ENCODE measurements at regions not wholly inside any gene's neighbourhood (a gene's known extent, or its start where the extent isn't known, plus 50 kb on each side); places are given as distances from the start of the nearest gene placed in this dataset.
"Not testable (repeated sequence)": the region's sequence is repeated elsewhere in the genome, so short reads cannot be mapped to it uniquely, and the experiment has no call there.

DNA sequence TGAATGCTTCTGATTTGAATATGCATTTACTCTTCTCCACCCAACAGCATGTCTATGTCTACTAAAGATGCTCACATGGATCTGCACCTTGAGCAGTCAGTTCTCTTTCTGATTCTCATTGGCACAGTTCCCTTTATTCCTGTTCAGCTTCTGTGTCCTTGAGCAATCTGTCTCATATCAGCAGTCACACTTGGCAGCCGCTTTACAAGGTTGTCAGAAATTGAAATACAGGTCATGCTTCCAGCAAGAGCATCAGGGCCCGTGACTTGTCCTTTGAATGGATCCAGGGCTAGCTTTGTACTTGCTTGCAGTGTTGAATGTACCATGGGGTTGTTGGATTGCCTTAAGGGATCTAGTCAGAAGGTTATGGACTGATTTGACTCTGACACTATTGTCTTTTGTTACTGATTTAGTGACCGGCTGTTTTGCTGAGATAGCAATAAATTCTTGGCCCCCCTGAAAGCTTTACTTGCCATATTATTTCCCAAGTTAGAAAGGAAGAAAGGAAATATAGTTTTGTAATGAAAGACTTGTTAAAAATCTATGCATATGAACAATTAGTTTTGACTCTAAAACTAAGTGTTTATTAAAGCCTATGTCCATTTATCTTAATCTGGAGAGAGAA is 273.4 kb upstream of the ISL1 start:
- H3K36me3 Mint-ChIP-seq = no peaks in the 10 kb centered on the region
- H3K9me3 Mint-ChIP-seq = peaks cover 15% of the 10 kb centered on the region
- no peaks in the 10 kb centered on the region for H3K4me1 Mint-ChIP-seq (ENCODE audit: low read depth in 2 of 2)
- no peaks in the 10 kb centered on the region for H3K27me3 Mint-ChIP-seq
- ATAC-seq (no peak), DNase-seq (ENCODE audit: low spot score) (no peak)
- H3K27ac Mint-ChIP-seq = no peak overlapping the region
- H3K4me3 Mint-ChIP-seq = no peak overlapping the region

DNA sequence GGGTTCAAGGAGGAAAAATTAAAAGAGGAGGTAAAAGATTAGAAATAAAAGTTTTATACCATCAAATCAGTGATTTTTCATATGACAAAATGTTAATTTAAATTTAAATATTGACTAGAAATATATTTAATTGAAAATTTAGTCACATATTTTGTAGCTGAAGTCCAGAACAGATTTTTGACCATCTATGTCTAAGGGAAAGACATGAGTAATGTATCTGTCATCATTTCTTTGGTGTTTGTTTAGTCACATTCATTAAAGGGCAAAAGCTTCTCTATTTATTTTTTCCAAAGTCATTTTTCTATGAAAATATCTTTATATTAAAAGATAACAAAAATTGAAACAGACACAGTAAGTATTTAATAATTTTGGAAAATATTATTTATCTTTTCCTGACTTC is 252.0 kb upstream of the ISL1 start:
- Mint-ChIP-seq H3K4me1 (ENCODE audit: low read depth in 2 of 2) (no peaks in the 10 kb centered on the region), H3K27ac (no peak overlapping the region)
- DNase-seq (ENCODE audit: low spot score) = no peak

DNA sequence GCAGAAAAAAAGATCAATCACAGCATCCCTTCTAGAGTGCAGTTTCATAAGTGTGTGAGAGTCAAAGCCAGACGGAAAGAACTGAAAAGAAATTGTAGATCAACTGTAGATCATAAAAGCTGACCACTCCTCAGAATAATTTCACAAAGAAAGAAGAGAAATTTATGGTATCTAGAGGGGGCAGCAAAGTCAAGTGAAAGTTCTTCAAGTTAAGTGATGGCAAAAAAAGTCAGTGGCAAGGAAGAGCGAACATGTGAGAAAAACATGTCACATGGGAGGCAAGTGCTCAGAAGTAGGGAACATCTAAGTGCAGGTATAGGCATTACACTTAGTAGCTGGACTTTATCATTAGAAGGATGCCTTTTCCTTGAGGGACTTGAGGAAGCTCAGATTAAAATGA is 245.1 kb upstream of the ISL1 start:
- DNase-seq (ENCODE audit: low spot score) = no peak
- H3K27ac Mint-ChIP-seq = no peak overlapping the region
- no peaks in the 10 kb centered on the region for H3K4me1 Mint-ChIP-seq (ENCODE audit: low read depth in 2 of 2)
- no peaks in the 10 kb centered on the region for H3K36me3 Mint-ChIP-seq
- H3K27me3 Mint-ChIP-seq = no peaks in the 10 kb centered on the region
- no peak for ATAC-seq
- H3K9me3 Mint-ChIP-seq = peaks cover 30% of the 10 kb centered on the region
- no peak overlapping the region for H3K4me3 Mint-ChIP-seq

More for the DNA sequence above, 252.0 kb upstream of the ISL1 start:
- peaks cover 2% of the 10 kb centered on the region for H3K36me3 Mint-ChIP-seq
- no peak for ATAC-seq
- no peaks in the 10 kb centered on the region for H3K27me3 Mint-ChIP-seq
- peaks cover 20% of the 10 kb centered on the region for H3K9me3 Mint-ChIP-seq
- no peak overlapping the region for H3K4me3 Mint-ChIP-seq

DNA sequence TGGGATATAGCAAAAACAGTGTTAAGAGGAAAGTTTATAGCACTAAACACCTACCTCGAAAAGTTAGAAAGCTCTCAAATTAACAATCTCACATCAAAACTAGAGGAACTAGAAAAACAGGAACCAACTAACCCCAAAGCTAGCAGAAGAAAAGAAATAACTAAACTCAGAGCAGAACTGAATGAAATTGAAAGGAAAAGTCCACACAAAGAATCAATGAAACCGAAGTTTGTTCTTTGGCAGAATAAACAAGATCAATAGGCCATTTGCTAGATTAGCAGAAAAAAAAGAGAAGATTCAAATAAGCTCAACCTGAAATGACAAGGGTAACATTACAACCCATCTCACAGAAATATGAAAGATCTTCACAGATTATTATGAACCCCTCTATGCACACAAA is 234.8 kb upstream of the ISL1 start:
- Mint-ChIP-seq H3K9me3 (peaks cover 30% of the 10 kb centered on the region), H3K36me3 (peaks cover 4% of the 10 kb centered on the region), H3K27me3 (no peaks in the 10 kb centered on the region), H3K4me3 (no peak overlapping the region), H3K4me1 (ENCODE audit: low read depth in 2 of 2) (no peaks in the 10 kb centered on the region), H3K27ac (no peak overlapping the region)
- ATAC-seq (no peak), DNase-seq (ENCODE audit: low spot score) (no peak)

DNA sequence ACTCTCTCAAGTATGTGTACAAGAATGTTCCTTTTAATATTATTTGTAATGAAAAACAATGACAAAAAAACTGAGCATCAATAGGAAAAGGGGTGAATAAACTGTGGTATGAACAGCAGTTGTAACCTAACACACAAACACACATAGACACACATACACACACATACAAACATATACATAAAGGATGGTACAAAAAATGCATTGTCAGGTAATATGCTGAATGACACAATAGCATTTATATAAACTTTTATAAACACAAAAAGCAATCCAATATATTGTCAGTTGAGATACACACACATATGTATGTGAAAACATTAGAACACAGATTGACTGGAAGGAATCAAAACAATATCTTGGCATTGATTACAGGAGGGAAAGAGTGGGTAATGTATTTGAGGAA is 227.0 kb upstream of the ISL1 start:
- Mint-ChIP-seq H3K9me3 (peaks cover 20% of the 10 kb centered on the region), H3K36me3 (peaks cover 11% of the 10 kb centered on the region), H3K27me3 (no peaks in the 10 kb centered on the region), H3K4me3 (no peak overlapping the region), H3K27ac (no peak overlapping the region), H3K4me1 (ENCODE audit: low read depth in 2 of 2) (no peaks in the 10 kb centered on the region)
- DNase-seq (ENCODE audit: low spot score) (no peak), ATAC-seq (no peak)

DNA sequence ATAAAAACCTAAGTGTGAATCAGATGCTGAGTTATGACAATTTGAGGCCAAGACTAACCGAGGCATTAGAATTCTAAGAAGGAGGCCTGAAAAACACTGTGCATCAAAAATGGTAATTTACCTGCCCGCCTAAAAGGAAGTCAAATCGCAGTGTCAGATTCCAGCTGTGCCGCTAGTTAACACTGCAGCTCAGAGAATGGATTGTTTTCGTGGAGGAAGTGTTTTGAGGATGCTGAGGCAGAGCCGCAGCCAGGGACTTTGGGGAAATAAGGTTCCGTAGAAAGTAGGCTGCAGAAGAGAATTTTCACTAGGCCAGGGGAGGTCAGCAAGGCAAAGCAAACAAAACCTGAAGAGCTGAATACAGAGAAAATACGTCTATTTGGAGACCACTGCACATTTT is 226.4 kb upstream of the ISL1 start:
- no peak overlapping the region for H3K4me3 Mint-ChIP-seq
- H3K27ac Mint-ChIP-seq = no peak overlapping the region
- DNase-seq (ENCODE audit: low spot score) = no peak
- no peaks in the 10 kb centered on the region for H3K27me3 Mint-ChIP-seq
- no peak for ATAC-seq
- H3K4me1 Mint-ChIP-seq (ENCODE audit: low read depth in 2 of 2) = no peaks in the 10 kb centered on the region
- H3K36me3 Mint-ChIP-seq = peaks cover 12% of the 10 kb centered on the region
- peaks cover 19% of the 10 kb centered on the region for H3K9me3 Mint-ChIP-seq

DNA sequence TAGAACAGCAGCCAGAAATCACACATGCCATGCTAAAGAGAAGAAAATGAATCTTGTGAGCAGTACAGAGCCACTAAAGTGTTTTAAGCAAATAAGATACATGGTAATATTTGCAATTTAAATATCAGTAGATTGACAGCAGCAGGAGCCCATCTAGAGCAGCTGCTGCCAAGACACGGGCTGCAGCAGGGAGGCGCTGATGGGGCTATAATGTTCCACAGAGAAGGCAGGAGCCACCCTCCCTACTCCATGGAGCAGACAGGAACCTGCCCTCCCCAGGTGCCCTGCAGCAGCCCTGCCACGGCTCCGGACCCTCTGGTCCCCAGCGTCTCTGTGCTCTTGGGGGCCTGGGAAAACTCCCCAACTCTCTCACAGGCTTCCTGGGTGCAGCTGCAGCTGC is 224.1 kb upstream of the ISL1 start:
- ATAC-seq (no peak), DNase-seq (ENCODE audit: low spot score) (no peak)
- no peak overlapping the region for H3K27ac Mint-ChIP-seq
- H3K36me3 Mint-ChIP-seq = peaks cover 22% of the 10 kb centered on the region
- H3K27me3 Mint-ChIP-seq = no peaks in the 10 kb centered on the region
- no peaks in the 10 kb centered on the region for H3K4me1 Mint-ChIP-seq (ENCODE audit: low read depth in 2 of 2)
- peaks cover 28% of the 10 kb centered on the region for H3K9me3 Mint-ChIP-seq
- no peak overlapping the region for H3K4me3 Mint-ChIP-seq

DNA sequence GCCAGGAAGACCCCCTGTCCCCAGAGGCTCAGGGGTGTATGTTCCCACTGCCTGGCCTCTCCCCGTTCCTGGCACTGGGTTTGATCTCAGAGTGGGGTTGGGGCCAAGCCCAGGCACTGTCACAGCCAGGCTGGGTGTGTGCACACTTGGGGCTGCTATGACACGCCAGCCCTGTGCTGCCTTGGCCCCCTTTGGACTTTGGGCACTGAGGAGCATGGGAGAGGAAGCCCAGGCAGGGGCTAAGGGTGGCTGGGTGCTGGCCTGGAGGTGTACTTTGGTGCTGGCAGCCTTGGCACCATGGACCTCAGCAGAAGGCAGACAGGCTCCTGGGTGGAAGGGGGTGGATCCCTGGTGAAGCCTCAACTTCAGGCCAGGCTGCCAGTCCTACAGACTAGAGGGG is 223.6 kb upstream of the ISL1 start:
- Mint-ChIP-seq H3K4me3 (no peak overlapping the region), H3K36me3 (peaks cover 22% of the 10 kb centered on the region), H3K27ac (no peak overlapping the region), H3K27me3 (no peaks in the 10 kb centered on the region), H3K9me3 (peaks cover 25% of the 10 kb centered on the region), H3K4me1 (ENCODE audit: low read depth in 2 of 2) (no peaks in the 10 kb centered on the region)
- DNase-seq (ENCODE audit: low spot score) (no peak), ATAC-seq (no peak)

DNA sequence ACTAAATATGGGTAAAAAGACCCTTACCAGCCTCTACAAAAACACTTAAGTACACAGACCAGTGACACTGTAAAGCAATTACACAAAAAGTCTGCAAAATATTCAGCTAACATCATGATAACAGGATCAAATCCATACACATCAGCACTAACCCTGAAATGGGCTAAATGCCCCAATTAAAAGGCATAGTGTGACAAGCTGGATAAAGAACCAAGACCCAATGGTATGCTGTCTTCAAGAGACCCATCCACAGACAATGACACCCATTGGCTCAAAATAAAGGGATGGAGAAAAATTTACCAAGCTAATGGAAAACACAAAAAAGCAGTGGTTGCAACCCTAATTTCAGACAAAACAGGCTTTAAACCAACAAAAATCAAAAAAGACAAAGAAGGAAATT is 221.0 kb upstream of the ISL1 start:
- Mint-ChIP-seq H3K4me1 (ENCODE audit: low read depth in 2 of 2) (no peaks in the 10 kb centered on the region), H3K9me3 (peaks cover 35% of the 10 kb centered on the region), H3K27me3 (no peaks in the 10 kb centered on the region), H3K27ac (no peak overlapping the region), H3K36me3 (peaks cover 22% of the 10 kb centered on the region), H3K4me3 (no peak overlapping the region)
- DNase-seq (ENCODE audit: low spot score) (no peak), ATAC-seq (no peak)

DNA sequence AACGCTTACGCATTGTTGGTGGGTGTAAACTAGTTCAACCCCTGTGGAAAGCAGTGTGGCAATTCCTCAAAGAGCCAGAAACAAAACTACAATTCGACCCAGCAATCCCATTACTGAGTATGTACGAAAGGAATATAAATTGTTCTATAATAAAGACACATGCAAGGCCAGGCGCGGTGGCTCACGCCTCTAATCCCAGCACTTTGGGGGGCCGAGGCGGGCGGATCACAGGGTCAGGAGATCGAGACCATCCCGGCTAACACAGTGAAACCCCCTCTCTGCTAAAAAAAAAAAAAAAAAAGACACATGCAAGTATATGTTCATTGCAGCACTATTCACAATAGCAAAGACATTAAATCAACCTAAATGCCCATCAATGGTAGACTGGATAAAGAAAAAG is 217.6 kb upstream of the ISL1 start:
- H3K9me3 Mint-ChIP-seq = peaks cover 34% of the 10 kb centered on the region

DNA sequence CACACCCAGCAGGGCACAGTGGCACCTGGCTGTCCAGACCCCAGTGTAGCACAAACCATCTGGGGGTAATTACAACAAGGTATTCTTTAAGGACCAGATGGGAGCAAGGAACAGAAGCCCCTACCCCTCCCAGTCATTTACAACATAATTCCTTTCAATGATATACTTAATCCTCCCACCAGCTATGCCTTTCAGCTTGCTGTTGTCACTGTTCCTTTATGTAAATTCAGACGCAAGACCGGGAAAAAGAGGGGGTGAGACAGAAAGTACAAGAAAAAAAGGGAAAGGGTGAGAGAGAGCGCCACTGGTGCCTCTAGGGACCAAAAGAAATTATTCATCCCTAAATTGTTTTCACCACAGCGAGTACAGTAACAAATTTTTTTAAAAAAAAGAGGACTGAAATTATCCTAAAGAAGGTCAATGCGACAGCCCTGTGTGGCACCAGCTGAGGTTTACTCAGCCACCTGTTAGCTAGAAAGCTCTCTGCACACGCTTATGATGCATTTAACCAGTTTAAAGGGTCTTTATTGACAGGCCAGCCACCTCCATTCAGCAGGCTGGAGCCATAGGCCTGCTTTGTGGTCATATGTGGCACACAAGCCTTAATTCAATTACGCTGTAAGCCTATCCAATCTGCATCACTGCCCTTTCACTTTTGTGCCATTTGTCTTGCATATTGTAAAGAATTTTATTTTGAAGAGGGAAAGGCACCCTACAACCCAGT is 210.2 kb upstream of the ISL1 start:
- DNase-seq (ENCODE audit: low spot score) = no peak
- Mint-ChIP-seq H3K9me3 (peaks cover 3% of the 10 kb centered on the region), H3K4me1 (ENCODE audit: low read depth in 2 of 2) (no peaks in the 10 kb centered on the region), H3K27ac (no peak overlapping the region), H3K27me3 (no peaks in the 10 kb centered on the region), H3K4me3 (no peak overlapping the region), H3K36me3 (no peaks in the 10 kb centered on the region)
- ATAC-seq = no peak

More for the DNA sequence above, 217.6 kb upstream of the ISL1 start:
- ATAC-seq; H3K4me1 Mint-ChIP-seq (ENCODE audit: low read depth in 2 of 2); H3K27ac Mint-ChIP-seq; H3K27me3 Mint-ChIP-seq; H3K4me3 Mint-ChIP-seq; DNase-seq (ENCODE audit: low spot score): not testable (repeated sequence)
- H3K36me3 Mint-ChIP-seq = peaks cover 19% of the 10 kb centered on the region

DNA sequence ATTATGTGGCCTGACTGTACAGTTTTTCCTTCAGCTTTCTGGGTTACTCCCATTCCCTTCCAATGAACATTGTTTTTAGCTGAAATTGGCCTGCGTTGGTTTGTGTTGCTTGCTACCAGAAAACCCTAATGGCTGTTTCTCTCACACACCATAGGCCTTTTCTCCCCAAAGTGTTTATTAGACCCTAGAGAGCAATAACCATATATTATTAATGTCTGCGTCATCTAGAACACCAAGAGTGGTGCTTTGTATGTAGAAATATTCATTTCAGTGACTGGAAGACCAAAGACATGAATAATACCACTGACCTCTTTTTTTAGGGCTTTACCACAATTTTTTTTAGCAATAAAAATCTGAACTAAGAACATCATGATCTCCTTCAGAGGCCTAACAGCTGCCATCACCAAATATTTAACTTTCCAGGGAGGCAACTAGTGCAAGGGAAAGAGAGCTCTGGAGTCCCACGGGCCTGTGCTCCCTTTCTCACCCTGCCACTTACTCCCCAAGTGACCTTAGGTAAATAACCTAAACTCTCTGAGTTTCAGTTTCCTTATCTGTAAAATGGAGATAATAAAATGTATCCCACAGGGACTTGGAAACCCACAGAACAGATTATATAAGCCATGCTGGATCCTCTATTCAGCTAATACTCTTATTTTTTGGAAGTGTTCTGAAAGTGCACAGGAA is 201.9 kb upstream of the ISL1 start:
- Mint-ChIP-seq H3K4me3 (no peak overlapping the region), H3K27ac (no peak overlapping the region), H3K4me1 (ENCODE audit: low read depth in 2 of 2) (no peaks in the 10 kb centered on the region), H3K9me3 (peaks cover 7% of the 10 kb centered on the region), H3K36me3 (no peaks in the 10 kb centered on the region), H3K27me3 (no peaks in the 10 kb centered on the region)
- ATAC-seq = no peak
- DNase-seq (ENCODE audit: low spot score) = no peak

DNA sequence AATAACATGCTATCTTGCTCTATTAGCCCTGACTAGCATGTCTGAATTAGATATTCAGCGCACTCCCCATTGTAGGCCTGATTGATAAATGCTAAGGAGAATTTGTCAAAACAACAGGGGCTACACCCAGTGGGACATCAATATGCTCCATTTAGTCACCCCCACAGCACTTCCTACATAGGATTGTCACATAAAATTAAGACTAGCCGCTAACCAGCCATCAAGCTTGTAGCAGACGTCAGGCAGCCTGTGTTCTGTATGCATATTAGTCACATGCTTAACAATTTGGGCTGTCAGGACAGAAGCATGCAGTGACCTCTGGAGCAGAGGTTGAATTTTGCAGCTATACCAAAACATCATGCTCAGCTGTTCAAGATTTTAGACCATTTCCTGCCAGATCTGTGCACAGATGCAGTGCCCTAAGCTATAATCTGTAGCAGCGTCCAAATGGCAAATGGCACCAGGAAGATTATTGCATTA is 197.4 kb upstream of the ISL1 start:
- H3K4me1 Mint-ChIP-seq (ENCODE audit: low read depth in 2 of 2) = no peaks in the 10 kb centered on the region
- no peaks in the 10 kb centered on the region for H3K36me3 Mint-ChIP-seq
- DNase-seq (ENCODE audit: low spot score) (no peak), ATAC-seq (no peak)
- H3K9me3 Mint-ChIP-seq = peaks cover 5% of the 10 kb centered on the region
- no peaks in the 10 kb centered on the region for H3K27me3 Mint-ChIP-seq
- no peak overlapping the region for H3K4me3 Mint-ChIP-seq
- H3K27ac Mint-ChIP-seq = no peak overlapping the region

DNA sequence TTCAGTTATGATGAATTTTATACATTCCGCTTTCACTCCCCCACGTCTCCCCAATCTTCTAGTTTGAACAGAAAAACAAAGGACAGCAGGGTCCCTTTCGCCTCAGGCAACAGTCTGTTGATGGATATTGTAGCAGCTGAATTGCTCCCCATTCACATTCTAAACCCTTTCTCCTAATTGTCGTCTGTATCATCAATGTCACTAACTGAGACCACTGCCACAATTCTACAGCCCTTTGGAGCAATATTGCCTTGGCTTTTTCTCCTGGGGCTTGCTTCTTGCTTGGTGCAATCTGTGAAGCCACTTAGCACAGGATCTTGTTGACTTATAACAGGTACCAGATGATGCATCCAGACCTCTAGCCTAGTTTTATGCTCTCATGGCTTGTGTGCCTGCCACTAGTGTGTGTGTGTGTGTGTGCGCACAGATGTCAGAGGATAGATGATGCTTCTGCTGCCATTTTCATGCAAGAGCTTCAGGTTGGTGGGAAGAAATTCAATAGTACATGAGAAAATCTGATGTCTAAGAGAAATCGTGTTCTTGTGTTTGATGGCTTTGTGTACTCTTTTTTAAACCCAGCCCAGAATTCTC is 195.2 kb upstream of the ISL1 start:
- Mint-ChIP-seq H3K27me3 (no peaks in the 10 kb centered on the region), H3K4me1 (ENCODE audit: low read depth in 2 of 2) (no peaks in the 10 kb centered on the region), H3K9me3 (peaks cover 5% of the 10 kb centered on the region), H3K4me3 (no peak overlapping the region), H3K36me3 (no peaks in the 10 kb centered on the region), H3K27ac (no peak overlapping the region)
- DNase-seq (ENCODE audit: low spot score) (no peak), ATAC-seq (no peak)

All from natural killer cell treated with Interleukin-12 subunit alpha and Interleukin-12 subunit beta and Interleukin-15 and Interleukin-18, amount 100 ng/mL, for 72 hours (primary cell).